ENCODE measurements at regions not wholly inside any gene's neighbourhood (a gene's known extent, or its start where the extent isn't known, plus 50 kb on each side); places are given as distances from the start of the nearest gene placed in this dataset.

DNA sequence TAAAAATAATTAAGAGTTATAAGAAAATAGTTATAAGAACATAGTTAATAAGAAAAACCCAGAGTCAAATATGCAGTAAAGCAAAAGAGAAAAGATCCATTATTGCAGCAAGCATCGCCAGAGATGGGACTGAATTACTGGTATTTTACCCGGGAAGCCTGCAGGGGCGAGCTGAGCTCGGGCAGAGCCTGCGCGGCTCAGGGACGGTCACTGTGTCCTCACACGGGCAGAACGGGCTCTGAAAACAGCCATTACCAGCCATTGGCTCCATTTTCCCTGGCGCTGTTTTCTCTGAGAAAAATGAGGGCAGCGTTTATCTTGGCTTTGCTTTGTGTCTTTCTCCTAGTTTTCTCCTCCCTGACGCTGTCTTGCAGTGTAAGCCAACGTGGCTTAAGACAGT is 95.3 kb upstream of the ALKAL2 start:
- H3K4me1 Mint-ChIP-seq (ENCODE audit: unreplicated experiment), result peaks cover 8% of the 10 kb centered on the region
- peaks cover 3% of the 10 kb centered on the region for H3K36me3 Mint-ChIP-seq (ENCODE audit: unreplicated experiment)
- H3K27me3 Mint-ChIP-seq (ENCODE audit: unreplicated experiment), result no peaks in the 10 kb centered on the region
- no peak overlapping the region for H3K27ac Mint-ChIP-seq (ENCODE audit: unreplicated experiment)
- TF ChIP-seq, protein P1, sequence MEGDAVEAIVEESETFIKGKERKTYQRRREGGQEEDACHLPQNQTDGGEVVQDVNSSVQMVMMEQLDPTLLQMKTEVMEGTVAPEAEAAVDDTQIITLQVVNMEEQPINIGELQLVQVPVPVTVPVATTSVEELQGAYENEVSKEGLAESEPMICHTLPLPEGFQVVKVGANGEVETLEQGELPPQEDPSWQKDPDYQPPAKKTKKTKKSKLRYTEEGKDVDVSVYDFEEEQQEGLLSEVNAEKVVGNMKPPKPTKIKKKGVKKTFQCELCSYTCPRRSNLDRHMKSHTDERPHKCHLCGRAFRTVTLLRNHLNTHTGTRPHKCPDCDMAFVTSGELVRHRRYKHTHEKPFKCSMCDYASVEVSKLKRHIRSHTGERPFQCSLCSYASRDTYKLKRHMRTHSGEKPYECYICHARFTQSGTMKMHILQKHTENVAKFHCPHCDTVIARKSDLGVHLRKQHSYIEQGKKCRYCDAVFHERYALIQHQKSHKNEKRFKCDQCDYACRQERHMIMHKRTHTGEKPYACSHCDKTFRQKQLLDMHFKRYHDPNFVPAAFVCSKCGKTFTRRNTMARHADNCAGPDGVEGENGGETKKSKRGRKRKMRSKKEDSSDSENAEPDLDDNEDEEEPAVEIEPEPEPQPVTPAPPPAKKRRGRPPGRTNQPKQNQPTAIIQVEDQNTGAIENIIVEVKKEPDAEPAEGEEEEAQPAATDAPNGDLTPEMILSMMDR (IDR thresholded peaks at IDR 0.05), result no peak
- H3K9me3 Mint-ChIP-seq (ENCODE audit: unreplicated experiment), result peaks cover 17% of the 10 kb centered on the region
- DNase-seq (ENCODE audit: extremely low spot score, unreplicated experiment), result peak; percentile 46
- no peak overlapping the region for H3K4me3 Mint-ChIP-seq (ENCODE audit: unreplicated experiment)

- TF ChIP-seq, protein P1 (IDR thresholded peaks at IDR 0.05), result no peak
- no peaks in the 10 kb centered on the region for H3K27me3 Mint-ChIP-seq (ENCODE audit: unreplicated experiment)
- peaks cover 3% of the 10 kb centered on the region for H3K36me3 Mint-ChIP-seq (ENCODE audit: unreplicated experiment)
- DNase-seq (ENCODE audit: extremely low spot score, unreplicated experiment), result peak; percentile 27
- peaks cover 21% of the 10 kb centered on the region for H3K9me3 Mint-ChIP-seq (ENCODE audit: unreplicated experiment)
- no peak overlapping the region for H3K4me3 Mint-ChIP-seq (ENCODE audit: unreplicated experiment)
- H3K4me1 Mint-ChIP-seq (ENCODE audit: unreplicated experiment), result peaks cover 8% of the 10 kb centered on the region
- H3K27ac Mint-ChIP-seq (ENCODE audit: unreplicated experiment), result no peak overlapping the region
These were observed 94.8 kb upstream of the ALKAL2 start for GRCh38 chr2:382728-383022.

DNA sequence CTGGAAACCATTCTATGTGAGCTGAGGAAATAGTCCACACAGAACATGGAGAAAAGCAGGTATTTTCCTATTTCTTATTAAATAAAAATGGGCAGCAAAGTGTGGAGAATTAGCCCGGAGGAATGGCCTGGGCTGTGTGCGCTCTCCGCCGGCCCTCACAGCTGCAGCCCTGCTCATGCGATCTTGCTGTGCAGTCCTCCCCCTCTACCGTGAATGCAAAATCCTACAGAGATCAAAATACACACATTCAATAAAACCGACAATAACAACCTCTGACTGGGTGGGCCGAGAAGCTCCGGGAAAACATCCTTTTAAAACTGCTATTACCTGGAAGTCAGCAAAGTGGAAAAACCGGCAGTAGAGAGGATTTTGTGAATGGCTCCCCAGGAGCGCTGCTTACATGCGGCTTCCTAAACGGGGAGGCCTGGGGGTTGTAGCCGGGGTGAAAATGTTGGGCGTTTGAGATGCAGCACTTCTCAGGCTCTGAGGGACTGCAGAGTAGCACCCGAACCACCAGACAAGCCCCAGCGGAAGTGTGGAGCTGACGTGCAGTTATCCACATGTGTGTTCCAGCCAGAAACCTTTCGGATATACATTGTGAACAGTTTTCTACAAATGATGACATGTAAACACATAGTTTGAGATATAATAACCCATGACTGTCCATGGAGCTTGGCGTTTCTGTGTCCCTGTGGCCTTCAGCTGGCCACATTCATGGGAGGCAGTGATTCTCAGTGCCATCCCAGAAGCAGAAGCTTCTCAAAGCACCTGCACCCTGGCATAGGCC is 94.2 kb upstream of the ALKAL2 start:
- Mint-ChIP-seq H3K9me3 (ENCODE audit: unreplicated experiment) (peaks cover 26% of the 10 kb centered on the region), H3K27me3 (ENCODE audit: unreplicated experiment) (no peaks in the 10 kb centered on the region), H3K27ac (ENCODE audit: unreplicated experiment) (no peak overlapping the region), H3K4me1 (ENCODE audit: unreplicated experiment) (peaks cover 8% of the 10 kb centered on the region), H3K36me3 (ENCODE audit: unreplicated experiment) (peaks cover 7% of the 10 kb centered on the region), H3K4me3 (ENCODE audit: unreplicated experiment) (no peak overlapping the region)
- peak; percentile 34 for DNase-seq (ENCODE audit: extremely low spot score, unreplicated experiment)
- TF ChIP-seq, protein P1 (IDR thresholded peaks at IDR 0.05), result no peak

DNA sequence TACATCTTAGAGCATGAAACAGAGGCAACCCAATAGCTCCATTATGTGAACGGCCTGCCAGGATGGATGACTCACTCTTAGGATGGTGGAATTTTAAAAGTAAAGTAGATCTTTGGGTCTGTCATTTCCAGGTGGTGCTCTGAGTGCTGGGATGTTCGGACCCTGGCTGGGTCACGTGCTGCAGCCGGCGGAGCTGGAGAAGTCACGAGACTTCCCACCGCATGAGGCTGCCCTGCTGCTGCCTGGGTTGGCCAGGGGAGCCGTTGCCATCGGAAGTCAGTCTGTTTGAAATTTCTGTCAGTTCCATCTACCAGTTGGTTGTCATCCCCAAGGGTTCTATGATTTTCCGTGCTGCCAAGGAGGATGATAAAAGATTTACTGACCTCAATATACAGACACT is 93.3 kb upstream of the ALKAL2 start:
- H3K4me1 Mint-ChIP-seq (ENCODE audit: unreplicated experiment), result peaks cover 11% of the 10 kb centered on the region
- H3K27me3 Mint-ChIP-seq (ENCODE audit: unreplicated experiment), result no peaks in the 10 kb centered on the region
- H3K27ac Mint-ChIP-seq (ENCODE audit: unreplicated experiment), result no peak overlapping the region
- H3K4me3 Mint-ChIP-seq (ENCODE audit: unreplicated experiment), result no peak overlapping the region
- TF ChIP-seq, protein P1 (IDR thresholded peaks at IDR 0.05), result no peak
- H3K9me3 Mint-ChIP-seq (ENCODE audit: unreplicated experiment), result peaks cover 27% of the 10 kb centered on the region
- H3K36me3 Mint-ChIP-seq (ENCODE audit: unreplicated experiment), result peaks cover 7% of the 10 kb centered on the region
- peak; percentile 74 for DNase-seq (ENCODE audit: extremely low spot score, unreplicated experiment)

GRCh38 chr2:380772-381171 is 92.9 kb upstream of the ALKAL2 start:
- Mint-ChIP-seq H3K36me3 (ENCODE audit: unreplicated experiment) (peaks cover 7% of the 10 kb centered on the region), H3K27ac (ENCODE audit: unreplicated experiment) (no peak overlapping the region), H3K4me1 (ENCODE audit: unreplicated experiment) (peaks cover 11% of the 10 kb centered on the region), H3K4me3 (ENCODE audit: unreplicated experiment) (no peak overlapping the region), H3K27me3 (ENCODE audit: unreplicated experiment) (no peaks in the 10 kb centered on the region), H3K9me3 (ENCODE audit: unreplicated experiment) (peaks cover 27% of the 10 kb centered on the region)
- TF ChIP-seq, protein P1 (IDR thresholded peaks at IDR 0.05), result no peak
- DNase-seq (ENCODE audit: extremely low spot score, unreplicated experiment), result peak; percentile 44
